ENCODE measurements at regions not wholly inside any gene's neighbourhood (a gene's known extent, or its start where the extent isn't known, plus 50 kb on each side); places are given as distances from the start of the nearest gene placed in this dataset.

- WGBS = 80% methylated on average over 4 of the region's 4 CpGs
- DNase-seq (ENCODE audit: low spot score) = no peak
- no peak for TF ChIP-seq HNF4A (conservative IDR thresholded peaks at IDR 0.05)
- no peak for TF ChIP-seq NR2F2 (IDR thresholded peaks at IDR 0.05)
- no peak for TF ChIP-seq FOXA1 (IDR thresholded peaks at IDR 0.05)
- no peak for TF ChIP-seq RXRA (IDR thresholded peaks at IDR 0.05)
- TF ChIP-seq, protein P1, sequence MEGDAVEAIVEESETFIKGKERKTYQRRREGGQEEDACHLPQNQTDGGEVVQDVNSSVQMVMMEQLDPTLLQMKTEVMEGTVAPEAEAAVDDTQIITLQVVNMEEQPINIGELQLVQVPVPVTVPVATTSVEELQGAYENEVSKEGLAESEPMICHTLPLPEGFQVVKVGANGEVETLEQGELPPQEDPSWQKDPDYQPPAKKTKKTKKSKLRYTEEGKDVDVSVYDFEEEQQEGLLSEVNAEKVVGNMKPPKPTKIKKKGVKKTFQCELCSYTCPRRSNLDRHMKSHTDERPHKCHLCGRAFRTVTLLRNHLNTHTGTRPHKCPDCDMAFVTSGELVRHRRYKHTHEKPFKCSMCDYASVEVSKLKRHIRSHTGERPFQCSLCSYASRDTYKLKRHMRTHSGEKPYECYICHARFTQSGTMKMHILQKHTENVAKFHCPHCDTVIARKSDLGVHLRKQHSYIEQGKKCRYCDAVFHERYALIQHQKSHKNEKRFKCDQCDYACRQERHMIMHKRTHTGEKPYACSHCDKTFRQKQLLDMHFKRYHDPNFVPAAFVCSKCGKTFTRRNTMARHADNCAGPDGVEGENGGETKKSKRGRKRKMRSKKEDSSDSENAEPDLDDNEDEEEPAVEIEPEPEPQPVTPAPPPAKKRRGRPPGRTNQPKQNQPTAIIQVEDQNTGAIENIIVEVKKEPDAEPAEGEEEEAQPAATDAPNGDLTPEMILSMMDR (IDR thresholded peaks at IDR 0.05; ENCODE audit: low read depth, low read length, missing input control) = no peak
- no peak for TF ChIP-seq JUND (IDR thresholded peaks at IDR 0.05)
- TF ChIP-seq GABPA (IDR thresholded peaks at IDR 0.05 in 1 of 2, conservative IDR thresholded peaks at IDR 0.05 in 1 of 2) = no peak
- TF ChIP-seq, protein P2, sequence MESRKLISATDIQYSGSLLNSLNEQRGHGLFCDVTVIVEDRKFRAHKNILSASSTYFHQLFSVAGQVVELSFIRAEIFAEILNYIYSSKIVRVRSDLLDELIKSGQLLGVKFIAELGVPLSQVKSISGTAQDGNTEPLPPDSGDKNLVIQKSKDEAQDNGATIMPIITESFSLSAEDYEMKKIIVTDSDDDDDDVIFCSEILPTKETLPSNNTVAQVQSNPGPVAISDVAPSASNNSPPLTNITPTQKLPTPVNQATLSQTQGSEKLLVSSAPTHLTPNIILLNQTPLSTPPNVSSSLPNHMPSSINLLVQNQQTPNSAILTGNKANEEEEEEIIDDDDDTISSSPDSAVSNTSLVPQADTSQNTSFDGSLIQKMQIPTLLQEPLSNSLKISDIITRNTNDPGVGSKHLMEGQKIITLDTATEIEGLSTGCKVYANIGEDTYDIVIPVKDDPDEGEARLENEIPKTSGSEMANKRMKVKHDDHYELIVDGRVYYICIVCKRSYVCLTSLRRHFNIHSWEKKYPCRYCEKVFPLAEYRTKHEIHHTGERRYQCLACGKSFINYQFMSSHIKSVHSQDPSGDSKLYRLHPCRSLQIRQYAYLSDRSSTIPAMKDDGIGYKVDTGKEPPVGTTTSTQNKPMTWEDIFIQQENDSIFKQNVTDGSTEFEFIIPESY (IDR thresholded peaks at IDR 0.05) = no peak
- TF ChIP-seq SP1 (IDR thresholded peaks at IDR 0.05) = no peak
- no peak for TF ChIP-seq YY1 (IDR thresholded peaks at IDR 0.05)
- TF ChIP-seq EGR1 (IDR thresholded peaks at IDR 0.05; ENCODE audit: low read depth in 2 of 2) = no peak
- no peak for TF ChIP-seq TAF1 (conservative IDR thresholded peaks at IDR 0.05)
- no peak for TF ChIP-seq RAD21 (IDR thresholded peaks at IDR 0.05)
- TF ChIP-seq, protein P3, sequence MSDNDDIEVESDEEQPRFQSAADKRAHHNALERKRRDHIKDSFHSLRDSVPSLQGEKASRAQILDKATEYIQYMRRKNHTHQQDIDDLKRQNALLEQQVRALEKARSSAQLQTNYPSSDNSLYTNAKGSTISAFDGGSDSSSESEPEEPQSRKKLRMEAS (IDR thresholded peaks at IDR 0.05) = no peak
- TF ChIP-seq HNF4G (IDR thresholded peaks at IDR 0.05) = no peak
- TF ChIP-seq ATF3 (IDR thresholded peaks at IDR 0.05) = no peak
- no peak for TF ChIP-seq REST (IDR thresholded peaks at IDR 0.05)
- H3K4me1 ChIP-seq (ENCODE audit: control insufficient read depth in 4 of 4, insufficient read depth in 4 of 4, low read length in 3 of 4) = no peaks in the 10 kb centered on the region
- H3K27me3 ChIP-seq (ENCODE audit: control insufficient read depth in 4 of 4, insufficient read depth in 4 of 4, low read length in 3 of 4) = no peaks in the 10 kb centered on the region
- H3K27ac ChIP-seq (ENCODE audit: low read depth in 1 of 2, low read length in 2 of 2) = no peak overlapping the region
- no peaks in the 10 kb centered on the region for H3K36me3 ChIP-seq (ENCODE audit: control insufficient read depth in 4 of 4, insufficient read depth in 3 of 4, low read depth in 1 of 4, low read length in 3 of 4)
- no peaks in the 10 kb centered on the region for H3K9me3 ChIP-seq (ENCODE audit: control insufficient read depth in 4 of 4, low read length in 3 of 4)
- no peak overlapping the region for H3K4me3 ChIP-seq (ENCODE audit: low read depth in 1 of 3, low read length in 3 of 3)
- no peak overlapping the region for H3K9ac ChIP-seq (ENCODE audit: low read depth in 1 of 2, low read length in 2 of 2)
Measured at GRCh38 chr3:181457756-181458155, 254.0 kb upstream of the SOX2 start.

- no peak for DNase-seq (ENCODE audit: low spot score)
- TF ChIP-seq HNF4A (conservative IDR thresholded peaks at IDR 0.05) (no peak), GABPA (IDR thresholded peaks at IDR 0.05 in 1 of 2, conservative IDR thresholded peaks at IDR 0.05 in 1 of 2) (no peak), RAD21 (IDR thresholded peaks at IDR 0.05) (no peak), TAF1 (conservative IDR thresholded peaks at IDR 0.05) (no peak), FOXA2 (IDR thresholded peaks at IDR 0.05) (no peak), RXRA (IDR thresholded peaks at IDR 0.05) (no peak), REST (IDR thresholded peaks at IDR 0.05) (no peak), FOXA1 (IDR thresholded peaks at IDR 0.05) (no peak), HNF4G (IDR thresholded peaks at IDR 0.05) (no peak)
- TF ChIP-seq, protein P1 (IDR thresholded peaks at IDR 0.05; ENCODE audit: low read depth, low read length, missing input control) = no peak
- WGBS = 91% methylated on average over 9 of the region's 9 CpGs
Measured at GRCh38 chr3:181457190-181457589, 254.5 kb upstream of the SOX2 start.

More at GRCh38 chr3:181457190-181457589, 254.5 kb upstream of the SOX2 start:
- H3K27me3 ChIP-seq (ENCODE audit: control insufficient read depth in 4 of 4, insufficient read depth in 4 of 4, low read length in 3 of 4) = no peaks in the 10 kb centered on the region
- no peak overlapping the region for H3K4me3 ChIP-seq (ENCODE audit: low read depth in 1 of 3, low read length in 3 of 3)
- H3K4me1 ChIP-seq (ENCODE audit: control insufficient read depth in 4 of 4, insufficient read depth in 4 of 4, low read length in 3 of 4) = no peaks in the 10 kb centered on the region
- no peaks in the 10 kb centered on the region for H3K36me3 ChIP-seq (ENCODE audit: control insufficient read depth in 4 of 4, insufficient read depth in 3 of 4, low read depth in 1 of 4, low read length in 3 of 4)
- H3K27ac ChIP-seq (ENCODE audit: low read depth in 1 of 2, low read length in 2 of 2) = no peak overlapping the region
- no peak overlapping the region for H3K9ac ChIP-seq (ENCODE audit: low read depth in 1 of 2, low read length in 2 of 2)
- H3K9me3 ChIP-seq (ENCODE audit: control insufficient read depth in 4 of 4, low read length in 3 of 4) = no peaks in the 10 kb centered on the region
